ENCODE measurements at regions not wholly inside any gene's neighbourhood (a gene's known extent, or its start where the extent isn't known, plus 50 kb on each side); places are given as distances from the start of the nearest gene placed in this dataset.

- TF ChIP-seq CTCF (IDR thresholded peaks at IDR 0.05) (no peak), EP300 (IDR thresholded peaks at IDR 0.05) (no peak)
These were observed 171.7 kb downstream of the ATG4C start for GRCh38 chr1:62955666-62956065.

Data from suprapubic skin (tissue), 3 donors.